ENCODE measurements at regions not wholly inside any gene's neighbourhood (a gene's known extent, or its start where the extent isn't known, plus 50 kb on each side); places are given as distances from the start of the nearest gene placed in this dataset.

DNA sequence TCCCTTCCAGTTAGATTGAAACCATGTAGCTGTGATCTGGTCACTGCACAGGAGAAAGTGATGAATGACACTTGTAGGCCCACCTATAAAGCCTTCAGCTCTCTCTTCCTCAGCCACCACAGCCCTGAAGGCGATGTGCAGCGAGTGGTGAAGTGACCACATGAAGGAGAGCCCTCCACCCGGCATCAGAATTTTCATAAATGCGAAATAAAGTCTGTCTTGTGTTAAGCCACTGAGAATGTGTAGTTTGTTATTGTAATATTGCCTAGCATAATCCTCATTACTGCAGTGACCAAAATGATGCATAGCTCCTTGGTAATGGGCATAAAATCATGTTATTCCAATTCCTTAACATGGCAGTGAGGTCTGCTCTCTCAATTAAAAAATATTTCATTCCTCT, 122.1 kb upstream of the LYPLAL1 start (continued):
- TF ChIP-seq, protein P1, sequence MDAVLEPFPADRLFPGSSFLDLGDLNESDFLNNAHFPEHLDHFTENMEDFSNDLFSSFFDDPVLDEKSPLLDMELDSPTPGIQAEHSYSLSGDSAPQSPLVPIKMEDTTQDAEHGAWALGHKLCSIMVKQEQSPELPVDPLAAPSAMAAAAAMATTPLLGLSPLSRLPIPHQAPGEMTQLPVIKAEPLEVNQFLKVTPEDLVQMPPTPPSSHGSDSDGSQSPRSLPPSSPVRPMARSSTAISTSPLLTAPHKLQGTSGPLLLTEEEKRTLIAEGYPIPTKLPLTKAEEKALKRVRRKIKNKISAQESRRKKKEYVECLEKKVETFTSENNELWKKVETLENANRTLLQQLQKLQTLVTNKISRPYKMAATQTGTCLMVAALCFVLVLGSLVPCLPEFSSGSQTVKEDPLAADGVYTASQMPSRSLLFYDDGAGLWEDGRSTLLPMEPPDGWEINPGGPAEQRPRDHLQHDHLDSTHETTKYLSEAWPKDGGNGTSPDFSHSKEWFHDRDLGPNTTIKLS (IDR thresholded peaks at IDR 0.05; ENCODE audit: borderline replicate concordance, low read depth), result no peak
- no peak for TF ChIP-seq CBX2 (IDR thresholded peaks at IDR 0.05; ENCODE audit: insufficient read depth, low read length, poor library complexity, severe bottlenecking)
- TF ChIP-seq, protein P2, sequence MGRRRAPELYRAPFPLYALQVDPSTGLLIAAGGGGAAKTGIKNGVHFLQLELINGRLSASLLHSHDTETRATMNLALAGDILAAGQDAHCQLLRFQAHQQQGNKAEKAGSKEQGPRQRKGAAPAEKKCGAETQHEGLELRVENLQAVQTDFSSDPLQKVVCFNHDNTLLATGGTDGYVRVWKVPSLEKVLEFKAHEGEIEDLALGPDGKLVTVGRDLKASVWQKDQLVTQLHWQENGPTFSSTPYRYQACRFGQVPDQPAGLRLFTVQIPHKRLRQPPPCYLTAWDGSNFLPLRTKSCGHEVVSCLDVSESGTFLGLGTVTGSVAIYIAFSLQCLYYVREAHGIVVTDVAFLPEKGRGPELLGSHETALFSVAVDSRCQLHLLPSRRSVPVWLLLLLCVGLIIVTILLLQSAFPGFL (CRISPR knock-in tag; IDR thresholded peaks at IDR 0.05), result no peak
- no peak for TF ChIP-seq MIER1 (IDR thresholded peaks at IDR 0.05; ENCODE audit: low read depth)
- no peak for TF ChIP-seq POLR2AphosphoS5 (IDR thresholded peaks at IDR 0.05; ENCODE audit: control insufficient read depth, insufficient read depth, low read depth, low read length)

DNA sequence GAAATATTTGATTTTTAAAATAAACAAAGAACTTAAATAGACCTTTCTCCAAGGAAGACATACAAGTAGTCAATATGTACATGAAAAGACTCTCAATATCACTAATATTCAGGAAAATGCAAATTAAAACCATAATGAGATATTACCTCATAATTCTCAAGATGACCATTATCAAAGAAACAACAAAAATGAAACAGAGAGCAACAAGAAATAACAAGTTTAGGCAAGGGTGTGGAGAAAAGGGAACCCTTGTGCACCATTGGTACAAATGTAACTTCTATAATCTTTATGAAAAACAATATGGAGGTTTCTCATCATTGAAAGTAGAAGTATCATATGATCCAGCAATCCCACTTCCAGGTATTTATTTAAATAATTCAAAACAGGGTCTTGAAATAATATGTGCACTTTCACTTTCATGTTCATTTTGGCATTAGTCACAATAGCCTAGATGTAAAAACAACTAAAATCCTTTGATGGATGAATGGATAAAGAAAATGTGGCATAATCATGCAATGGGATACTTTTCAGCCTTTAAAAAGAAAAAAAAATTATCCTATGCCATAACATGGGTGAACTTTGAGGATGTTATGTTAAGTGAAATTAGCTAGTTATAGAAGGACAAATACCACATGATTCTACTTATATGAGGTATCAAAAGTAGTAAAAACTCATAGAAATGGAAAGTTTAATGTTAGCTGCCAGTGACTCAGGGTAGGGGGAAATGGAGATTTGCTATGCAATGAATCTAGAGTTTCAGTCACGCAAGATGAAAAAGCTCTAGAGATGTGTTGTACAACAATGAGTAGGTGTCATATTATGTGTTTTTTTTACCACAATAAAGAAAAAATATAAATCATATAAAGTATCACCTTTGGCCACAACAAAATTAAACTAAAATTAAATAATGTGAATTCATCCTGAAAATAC, 114.5 kb upstream of the LYPLAL1 start:
- H3K9me3 ChIP-seq (replicated peaks; ENCODE audit: control insufficient read depth, insufficient read depth, low read depth, low read length), result no peaks in the 10 kb centered on the region
- 83% methylated on average over 1 of the region's 1 CpG for WGBS (ENCODE audit: insufficient coverage, low coverage, missing lambda C conversion rate)
- H3K9me1 ChIP-seq (ENCODE audit: control insufficient read depth, insufficient read depth, low read length), result no peaks in the 10 kb centered on the region
- DNase-seq (ENCODE audit: extremely low read depth in 1 of 4, low spot score in 3 of 4) (no peak), FAIRE-seq (no peak), ATAC-seq (no peak)
- no peaks in the 10 kb centered on the region for H3K36me3 ChIP-seq (ENCODE audit: control insufficient read depth, insufficient read depth, low read length)
- no peak overlapping the region for H3K4me2 ChIP-seq (ENCODE audit: insufficient read depth, low read length)
- no peak overlapping the region for H3K27ac ChIP-seq (ENCODE audit: extremely low read depth, low read depth, low read length)
- H4K20me1 ChIP-seq (replicated peaks; ENCODE audit: control insufficient read depth, insufficient read depth, low read length), result no peaks in the 10 kb centered on the region
- BruUV-seq (replicated peaks), result no TSS peak
- H3K4me3 ChIP-seq, result no peak overlapping the region
- no peaks in the 10 kb centered on the region for H3K27me3 ChIP-seq (ENCODE audit: control insufficient read depth in 2 of 2, insufficient read depth in 2 of 2, low read length in 2 of 2)
- in situ Hi-C loops (cut with MboI) (no loop called here), intact Hi-C loops (cut with micrococcal nuclease) (loop anchor here (10.0 kb wide), 1 partner anchor 326 kb away; no protein-coding TSS in a partner anchor)
- POLR2A ChIA-PET, result no interaction called here
- no peak overlapping the region for H3K9ac ChIP-seq (ENCODE audit: insufficient read depth in 1 of 2, low read depth in 2 of 2, low read length in 2 of 2)
- CTCF ChIA-PET (ENCODE audit: low intra/inter-chr PET ratio), result no interaction called here
- no peaks in the 10 kb centered on the region for H3K4me1 ChIP-seq (replicated peaks in 1 of 2; ENCODE audit: control insufficient read depth in 2 of 2, insufficient read depth in 2 of 2, low read length in 2 of 2)
- H2AFZ ChIP-seq (ENCODE audit: low read depth, low read length), result no peak overlapping the region
- H3K79me2 ChIP-seq (ENCODE audit: control insufficient read depth, insufficient read depth, low read length), result no peaks in the 10 kb centered on the region
- no peak for TF ChIP-seq HIVEP1 (CRISPR knock-in tag; IDR thresholded peaks at IDR 0.05)
- TF ChIP-seq SP2 (IDR thresholded peaks at IDR 0.05; ENCODE audit: extremely low read depth, low read depth, low read length, poor library complexity, severe bottlenecking), result no peak
- TF ChIP-seq, protein P3, sequence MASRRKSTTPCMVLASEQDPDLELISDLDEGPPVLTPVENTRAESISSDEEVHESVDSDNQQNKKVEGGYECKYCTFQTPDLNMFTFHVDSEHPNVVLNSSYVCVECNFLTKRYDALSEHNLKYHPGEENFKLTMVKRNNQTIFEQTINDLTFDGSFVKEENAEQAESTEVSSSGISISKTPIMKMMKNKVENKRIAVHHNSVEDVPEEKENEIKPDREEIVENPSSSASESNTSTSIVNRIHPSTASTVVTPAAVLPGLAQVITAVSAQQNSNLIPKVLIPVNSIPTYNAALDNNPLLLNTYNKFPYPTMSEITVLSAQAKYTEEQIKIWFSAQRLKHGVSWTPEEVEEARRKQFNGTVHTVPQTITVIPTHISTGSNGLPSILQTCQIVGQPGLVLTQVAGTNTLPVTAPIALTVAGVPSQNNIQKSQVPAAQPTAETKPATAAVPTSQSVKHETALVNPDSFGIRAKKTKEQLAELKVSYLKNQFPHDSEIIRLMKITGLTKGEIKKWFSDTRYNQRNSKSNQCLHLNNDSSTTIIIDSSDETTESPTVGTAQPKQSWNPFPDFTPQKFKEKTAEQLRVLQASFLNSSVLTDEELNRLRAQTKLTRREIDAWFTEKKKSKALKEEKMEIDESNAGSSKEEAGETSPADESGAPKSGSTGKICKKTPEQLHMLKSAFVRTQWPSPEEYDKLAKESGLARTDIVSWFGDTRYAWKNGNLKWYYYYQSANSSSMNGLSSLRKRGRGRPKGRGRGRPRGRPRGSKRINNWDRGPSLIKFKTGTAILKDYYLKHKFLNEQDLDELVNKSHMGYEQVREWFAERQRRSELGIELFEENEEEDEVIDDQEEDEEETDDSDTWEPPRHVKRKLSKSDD (conservative IDR thresholded peaks at IDR 0.05; ENCODE audit: low read length), result no peak
- TF ChIP-seq, protein P4, sequence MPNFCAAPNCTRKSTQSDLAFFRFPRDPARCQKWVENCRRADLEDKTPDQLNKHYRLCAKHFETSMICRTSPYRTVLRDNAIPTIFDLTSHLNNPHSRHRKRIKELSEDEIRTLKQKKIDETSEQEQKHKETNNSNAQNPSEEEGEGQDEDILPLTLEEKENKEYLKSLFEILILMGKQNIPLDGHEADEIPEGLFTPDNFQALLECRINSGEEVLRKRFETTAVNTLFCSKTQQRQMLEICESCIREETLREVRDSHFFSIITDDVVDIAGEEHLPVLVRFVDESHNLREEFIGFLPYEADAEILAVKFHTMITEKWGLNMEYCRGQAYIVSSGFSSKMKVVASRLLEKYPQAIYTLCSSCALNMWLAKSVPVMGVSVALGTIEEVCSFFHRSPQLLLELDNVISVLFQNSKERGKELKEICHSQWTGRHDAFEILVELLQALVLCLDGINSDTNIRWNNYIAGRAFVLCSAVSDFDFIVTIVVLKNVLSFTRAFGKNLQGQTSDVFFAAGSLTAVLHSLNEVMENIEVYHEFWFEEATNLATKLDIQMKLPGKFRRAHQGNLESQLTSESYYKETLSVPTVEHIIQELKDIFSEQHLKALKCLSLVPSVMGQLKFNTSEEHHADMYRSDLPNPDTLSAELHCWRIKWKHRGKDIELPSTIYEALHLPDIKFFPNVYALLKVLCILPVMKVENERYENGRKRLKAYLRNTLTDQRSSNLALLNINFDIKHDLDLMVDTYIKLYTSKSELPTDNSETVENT (CRISPR knock-in tag; IDR thresholded peaks at IDR 0.05), result no peak
- no peak for TF ChIP-seq ARID2 (IDR thresholded peaks at IDR 0.05)
